ENCODE measurements at regions not wholly inside any gene's neighbourhood (a gene's known extent, or its start where the extent isn't known, plus 50 kb on each side); places are given as distances from the start of the nearest gene placed in this dataset.

GRCh38 chr2:134136731-134137130, 117.1 kb upstream of the MGAT5 start:
- DNase-seq: no peak

- peak in 2 of 58 donors; percentile 18 to 38 for DNase-seq
These were observed 116.7 kb upstream of the MGAT5 start for GRCh38 chr2:134137182-134137611.

GRCh38 chr2:134138115-134138514, 115.8 kb upstream of the MGAT5 start:
- DNase-seq: no peak

GRCh38 chr2:134139611-134140010, 114.3 kb upstream of the MGAT5 start:
- DNase-seq: no peak

- peak in 35 of 58 donors; percentile 11 to 85 (median 42) for DNase-seq
These were observed 113.6 kb upstream of the MGAT5 start for GRCh38 chr2:134140251-134140661.

GRCh38 chr2:134141598-134142340, 112.1 kb upstream of the MGAT5 start:
- no peak for DNase-seq

GRCh38 chr2:134142341-134142738, 111.5 kb upstream of the MGAT5 start:
- no peak for DNase-seq

- no peak for DNase-seq
These were observed 111.0 kb upstream of the MGAT5 start for GRCh38 chr2:134142903-134143302.

- DNase-seq: no peak
These were observed 110.3 kb upstream of the MGAT5 start for GRCh38 chr2:134143568-134143967.

GRCh38 chr2:134144081-134144596, 109.7 kb upstream of the MGAT5 start:
- peak in 1 of 58 donors; percentile 17 for DNase-seq

GRCh38 chr2:134144651-134145050, 109.2 kb upstream of the MGAT5 start:
- DNase-seq: no peak

- DNase-seq: no peak
These were observed 108.4 kb upstream of the MGAT5 start for GRCh38 chr2:134145519-134145918.

GRCh38 chr2:134146161-134146560, 107.7 kb upstream of the MGAT5 start:
- no peak for DNase-seq

GRCh38 chr2:134146620-134147019, 107.3 kb upstream of the MGAT5 start:
- no peak for DNase-seq

GRCh38 chr2:134148172-134148571, 105.7 kb upstream of the MGAT5 start:
- no peak for DNase-seq

GRCh38 chr2:134148843-134149472, 104.9 kb upstream of the MGAT5 start:
- no peak for DNase-seq

- DNase-seq: no peak
These were observed 104.0 kb upstream of the MGAT5 start for GRCh38 chr2:134149904-134150303.

- no peak for DNase-seq
These were observed 103.1 kb upstream of the MGAT5 start for GRCh38 chr2:134150760-134151159.

GRCh38 chr2:134152045-134153010, 101.5 kb upstream of the MGAT5 start:
- no peak for DNase-seq

- DNase-seq: no peak
These were observed 100.5 kb upstream of the MGAT5 start for GRCh38 chr2:134153294-134153880.

- no peak for DNase-seq
These were observed 99.6 kb upstream of the MGAT5 start for GRCh38 chr2:134154246-134154645.
